Activated CD8-positive, alpha-beta memory T cell treated with anti-CD3 and anti-CD28 coated beads for 36 hours (primary cell): ENCODE measurements at regions not wholly inside any gene's neighbourhood (a gene's known extent, or its start where the extent isn't known, plus 50 kb on each side); places are given as distances from the start of the nearest gene placed in this dataset.

Experiments
- CTCF ChIA-PET: fragments of 350-600 bp; sonication (Branson Sonifier 250); formaldehyde crosslinking; loops from one replicate; lab custom pipeline; 2021; ENCODE audit warnings: antibody characterized with exemption; lab: Charles Lee
- POLR2A ChIA-PET: fragments of 350-600 bp; sonication (Branson Sonifier 250); formaldehyde crosslinking; loops from one replicate; lab custom pipeline; 2021; ENCODE audit warnings: antibody characterized with exemption; lab: Charles Lee

GRCh38 chr4:41883988-41884734 lies 51.1 kb upstream of the TMEM33 start:
- CTCF ChIA-PET: no interaction called here

GRCh38 chr4:41882625-41883347 lies 52.4 kb upstream of the TMEM33 start:
- CTCF ChIA-PET: no interaction called here
- POLR2A ChIA-PET: no interaction called here

More at GRCh38 chr4:41883988-41884734, 51.1 kb upstream of the TMEM33 start:
- POLR2A ChIA-PET: no interaction called here

GRCh38 chr4:41881981-41882624 lies 53.1 kb upstream of the TMEM33 start:
- ChIA-PET CTCF (no interaction called here), POLR2A (no interaction called here)

- POLR2A ChIA-PET: no interaction called here
- CTCF ChIA-PET: interaction anchor here (1.5 kb wide), 1 partner anchor 600 kb away, joined by 3 read pairs; no protein-coding TSS in a partner anchor
Observed at GRCh38 chr4:41880840-41881831, 54.1 kb upstream of the TMEM33 start.

- CTCF ChIA-PET: interaction anchor here (1.2 to 1.5 kb wide), 2 partner anchors 15 to 599 kb away, joined by 3 read pairs; no protein-coding TSS in a partner anchor
- POLR2A ChIA-PET: no interaction called here
Observed at GRCh38 chr4:41880022-41880837, 55.0 kb upstream of the TMEM33 start.

- ChIA-PET CTCF (interaction anchor here (0.7 to 1.5 kb wide), 3 partner anchors 15 to 598 kb away, joined by 3 read pairs; partner anchors contain the start of gene DCAF4L1), POLR2A (no interaction called here)
Observed at GRCh38 chr4:41879552-41879951, 55.7 kb upstream of the TMEM33 start.

- CTCF ChIA-PET: interaction anchor here (0.7 to 1.5 kb wide), 2 partner anchors 102 to 598 kb away, joined by 3 read pairs; partner anchors contain the start of gene DCAF4L1
- POLR2A ChIA-PET: no interaction called here
Observed at GRCh38 chr4:41878991-41879491, 56.2 kb upstream of the TMEM33 start.

- POLR2A ChIA-PET: no interaction called here
- CTCF ChIA-PET: interaction anchor here (0.7 kb wide), 1 partner anchor 103 kb away, joined by 3 read pairs; the partner anchor contains the start of gene DCAF4L1
Observed at GRCh38 chr4:41878170-41878969, 56.9 kb upstream of the TMEM33 start.

GRCh38 chr4:41877020-41877796 lies 58.0 kb upstream of the TMEM33 start:
- ChIA-PET POLR2A (no interaction called here), CTCF (no interaction called here)

GRCh38 chr4:41874873-41875272 lies 60.4 kb upstream of the TMEM33 start:
- CTCF ChIA-PET: no interaction called here
- POLR2A ChIA-PET: no interaction called here

- POLR2A ChIA-PET: no interaction called here
- CTCF ChIA-PET: no interaction called here
Observed at GRCh38 chr4:41874398-41874797, 60.8 kb upstream of the TMEM33 start.

- ChIA-PET POLR2A (no interaction called here), CTCF (interaction anchor here (0.6 kb wide), 1 partner anchor 474 kb away, joined by 4 read pairs; no protein-coding TSS in a partner anchor)
Observed at GRCh38 chr4:41873380-41874295, 61.6 kb upstream of the TMEM33 start.

- CTCF ChIA-PET: no interaction called here
- POLR2A ChIA-PET: no interaction called here
Observed at GRCh38 chr4:41870035-41870434, 65.2 kb upstream of the TMEM33 start.

GRCh38 chr4:41866799-41867677 lies 68.2 kb upstream of the TMEM33 start:
- ChIA-PET CTCF (no interaction called here), POLR2A (no interaction called here)
